ENCODE measurements at regions not wholly inside any gene's neighbourhood (a gene's known extent, or its start where the extent isn't known, plus 50 kb on each side); places are given as distances from the start of the nearest gene placed in this dataset.
A peak's percentile ranks its signal among the peaks of the same experiment; 100 is the strongest.

GRCh38 chr7:124456286-124456685 lies 309.3 kb downstream of the GPR37 start (continued):
- TF ChIP-seq ZNF462 (CRISPR knock-in tag; IDR thresholded peaks at IDR 0.05) (no peak), POLR2AphosphoS5 (IDR thresholded peaks at IDR 0.05; ENCODE audit: low read depth) (no peak)
- TF ChIP-seq, protein P1, sequence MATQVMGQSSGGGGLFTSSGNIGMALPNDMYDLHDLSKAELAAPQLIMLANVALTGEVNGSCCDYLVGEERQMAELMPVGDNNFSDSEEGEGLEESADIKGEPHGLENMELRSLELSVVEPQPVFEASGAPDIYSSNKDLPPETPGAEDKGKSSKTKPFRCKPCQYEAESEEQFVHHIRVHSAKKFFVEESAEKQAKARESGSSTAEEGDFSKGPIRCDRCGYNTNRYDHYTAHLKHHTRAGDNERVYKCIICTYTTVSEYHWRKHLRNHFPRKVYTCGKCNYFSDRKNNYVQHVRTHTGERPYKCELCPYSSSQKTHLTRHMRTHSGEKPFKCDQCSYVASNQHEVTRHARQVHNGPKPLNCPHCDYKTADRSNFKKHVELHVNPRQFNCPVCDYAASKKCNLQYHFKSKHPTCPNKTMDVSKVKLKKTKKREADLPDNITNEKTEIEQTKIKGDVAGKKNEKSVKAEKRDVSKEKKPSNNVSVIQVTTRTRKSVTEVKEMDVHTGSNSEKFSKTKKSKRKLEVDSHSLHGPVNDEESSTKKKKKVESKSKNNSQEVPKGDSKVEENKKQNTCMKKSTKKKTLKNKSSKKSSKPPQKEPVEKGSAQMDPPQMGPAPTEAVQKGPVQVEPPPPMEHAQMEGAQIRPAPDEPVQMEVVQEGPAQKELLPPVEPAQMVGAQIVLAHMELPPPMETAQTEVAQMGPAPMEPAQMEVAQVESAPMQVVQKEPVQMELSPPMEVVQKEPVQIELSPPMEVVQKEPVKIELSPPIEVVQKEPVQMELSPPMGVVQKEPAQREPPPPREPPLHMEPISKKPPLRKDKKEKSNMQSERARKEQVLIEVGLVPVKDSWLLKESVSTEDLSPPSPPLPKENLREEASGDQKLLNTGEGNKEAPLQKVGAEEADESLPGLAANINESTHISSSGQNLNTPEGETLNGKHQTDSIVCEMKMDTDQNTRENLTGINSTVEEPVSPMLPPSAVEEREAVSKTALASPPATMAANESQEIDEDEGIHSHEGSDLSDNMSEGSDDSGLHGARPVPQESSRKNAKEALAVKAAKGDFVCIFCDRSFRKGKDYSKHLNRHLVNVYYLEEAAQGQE (IDR thresholded peaks at IDR 0.05; ENCODE audit: unreplicated experiment), result no peak

GRCh38 chr7:124452186-124452585 lies 313.4 kb downstream of the GPR37 start:
- H3K27me3 Mint-ChIP-seq (ENCODE audit: insufficient read depth, low read depth, poor library complexity), result peaks cover 2% of the 10 kb centered on the region

More at GRCh38 chr7:124452186-124452585, 313.4 kb downstream of the GPR37 start:
- H3K79me2 ChIP-seq (replicated peaks; ENCODE audit: insufficient read depth), result no peaks in the 10 kb centered on the region
- H4K20me1 ChIP-seq (replicated peaks; ENCODE audit: insufficient read depth), result no peaks in the 10 kb centered on the region
- H3K4me2 ChIP-seq, result no peak overlapping the region
- 0 out of 2 replicates have a peak, but pooled peaks cover 4% of the 10 kb centered on the region for H3K4me1 ChIP-seq (ENCODE audit: insufficient read depth)
- no peak for TF ChIP-seq POLR2AphosphoS5 (IDR thresholded peaks at IDR 0.05; ENCODE audit: low read depth)
- TF ChIP-seq STAT1 (IDR thresholded peaks at IDR 0.05; ENCODE audit: unreplicated experiment), result no peak
- H3K9me2 ChIP-seq (ENCODE audit: insufficient read depth), result no peaks in the 10 kb centered on the region
- DNase-seq (ENCODE audit: low spot score), result no peak
- Mint-ChIP-seq H3K27ac (0 out of 2 replicates have a peak overlapping the region, but pooled peaks have one; percentile 0), H3K4me1 (peaks cover 3% of the 10 kb centered on the region; the same call in 1 of the 3 replicates), H3K4me3 (no peak overlapping the region), H3K9me3 (no peaks in the 10 kb centered on the region), H3K36me3 (ENCODE audit: low read depth) (no peaks in the 10 kb centered on the region; the same call in 2 of the 3 replicates)
- H3K36me3 ChIP-seq (ENCODE audit: insufficient read depth), result no peaks in the 10 kb centered on the region
- H3K4me3 ChIP-seq, result no peak overlapping the region
- H3K27me3 ChIP-seq (ENCODE audit: insufficient read depth), result no peaks in the 10 kb centered on the region
- ATAC-seq, result no peak
- H3K27ac ChIP-seq (ENCODE audit: low read depth), result no peak overlapping the region
- no peak overlapping the region; the same call in 1 of the 2 replicates for H2AFZ ChIP-seq
- H3F3A ChIP-seq (replicated peaks; ENCODE audit: low read depth), result no peaks in the 10 kb centered on the region

Data from GM23338 (cell line).